ENCODE measurements at regions not wholly inside any gene's neighbourhood (a gene's known extent, or its start where the extent isn't known, plus 50 kb on each side); places are given as distances from the start of the nearest gene placed in this dataset.
"Not testable (repeated sequence)": the region's sequence is repeated elsewhere in the genome, so short reads cannot be mapped to it uniquely, and the experiment has no call there.

DNA sequence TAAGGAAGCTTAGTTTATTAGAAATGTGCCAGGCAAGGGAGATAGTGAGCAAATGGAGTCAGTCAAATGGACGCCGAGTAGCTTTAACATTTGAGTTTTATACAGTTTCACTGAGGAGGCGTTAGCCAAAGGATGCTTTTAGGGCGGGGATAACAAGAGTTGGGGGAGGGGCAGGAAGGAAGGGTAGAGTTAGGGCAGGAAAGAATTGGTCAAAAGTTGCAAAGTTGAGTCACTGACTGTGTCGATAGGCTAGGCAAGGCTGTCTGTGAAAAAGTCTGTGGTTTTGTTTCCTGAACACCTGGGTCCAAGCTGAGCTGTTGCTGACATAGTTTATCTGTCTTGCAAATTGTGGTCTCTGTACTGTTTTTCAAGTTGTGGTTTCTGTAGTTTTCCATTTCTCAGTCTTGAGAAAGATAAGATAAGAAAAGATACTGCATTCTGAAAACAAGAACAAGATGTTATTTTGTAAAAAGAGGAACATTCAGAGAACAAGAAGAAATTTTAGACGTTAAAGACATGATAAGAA lies 62.6 kb upstream of the RESF1 start:
- Histone ChIP-seq H3K9me3 (no peaks in the 10 kb centered on the region), H3K4me3 (no peak overlapping the region), H3K4me1 (peaks cover 0 to 6% (median 0%) of the 10 kb centered on the region in 4 donors), H3K27me3 (no peaks in the 10 kb centered on the region), H3K27ac (peak overlapping the region in 1 of 4 donors; percentile 78), H3K36me3 (no peaks in the 10 kb centered on the region)
- WGBS, 2 donors: 53 to 54% methylated on average over 6 of the region's 6 CpGs
- no peak for TF ChIP-seq POLR2A (IDR thresholded peaks at IDR 0.05)
- peak in 1 of 2 donors; percentile 32 for DNase-seq (ENCODE audit: low spot score in 2 of 2)

DNA sequence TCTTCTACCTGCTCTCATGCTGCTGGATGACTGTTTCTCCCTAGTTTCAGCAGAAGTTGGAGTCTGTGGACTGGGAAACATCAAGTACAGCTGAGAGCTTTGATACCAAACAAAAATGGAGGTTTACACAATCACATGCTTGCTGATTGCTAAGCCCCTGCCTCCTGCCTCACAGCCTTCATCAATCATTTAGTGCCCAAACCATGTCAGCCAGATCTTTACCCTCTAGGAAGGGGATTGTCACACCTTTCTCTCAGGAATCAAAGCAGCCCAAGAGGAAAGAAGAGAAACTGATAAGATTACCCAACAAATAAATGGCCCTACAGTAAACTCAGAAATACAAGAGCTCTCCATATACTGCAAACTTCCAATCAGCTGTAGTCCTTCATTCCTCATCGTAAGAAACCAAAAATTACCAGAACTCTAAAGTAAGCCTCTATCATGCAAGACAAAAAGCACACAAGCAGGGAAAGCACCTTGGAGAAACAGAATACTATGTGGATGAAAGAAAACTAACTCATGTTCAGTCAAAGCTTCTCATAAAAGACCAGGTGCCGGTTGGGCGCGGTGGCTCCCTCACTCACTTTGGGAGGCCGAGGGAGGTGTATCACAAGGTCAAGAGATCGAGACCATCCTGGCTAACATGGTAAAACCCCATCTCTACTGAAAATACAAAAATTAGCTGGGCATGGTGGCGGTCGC lies 63.6 kb upstream of the RESF1 start:
- no peak for DNase-seq (ENCODE audit: low spot score in 2 of 2)
- Histone ChIP-seq H3K27me3 (no peaks in the 10 kb centered on the region), H3K36me3 (no peaks in the 10 kb centered on the region), H3K27ac (peak overlapping the region in 1 of 4 donors; percentile 75), H3K4me3 (no peak overlapping the region), H3K4me1 (peaks cover 0 to 6% (median 0%) of the 10 kb centered on the region in 4 donors), H3K9me3 (no peaks in the 10 kb centered on the region)
- WGBS, 2 donors: 94 to 96% methylated on average over 8 of the region's 8 CpGs
- TF ChIP-seq POLR2A (IDR thresholded peaks at IDR 0.05) (no peak), EP300 (IDR thresholded peaks at IDR 0.05) (no peak)
- TF ChIP-seq, protein P1, sequence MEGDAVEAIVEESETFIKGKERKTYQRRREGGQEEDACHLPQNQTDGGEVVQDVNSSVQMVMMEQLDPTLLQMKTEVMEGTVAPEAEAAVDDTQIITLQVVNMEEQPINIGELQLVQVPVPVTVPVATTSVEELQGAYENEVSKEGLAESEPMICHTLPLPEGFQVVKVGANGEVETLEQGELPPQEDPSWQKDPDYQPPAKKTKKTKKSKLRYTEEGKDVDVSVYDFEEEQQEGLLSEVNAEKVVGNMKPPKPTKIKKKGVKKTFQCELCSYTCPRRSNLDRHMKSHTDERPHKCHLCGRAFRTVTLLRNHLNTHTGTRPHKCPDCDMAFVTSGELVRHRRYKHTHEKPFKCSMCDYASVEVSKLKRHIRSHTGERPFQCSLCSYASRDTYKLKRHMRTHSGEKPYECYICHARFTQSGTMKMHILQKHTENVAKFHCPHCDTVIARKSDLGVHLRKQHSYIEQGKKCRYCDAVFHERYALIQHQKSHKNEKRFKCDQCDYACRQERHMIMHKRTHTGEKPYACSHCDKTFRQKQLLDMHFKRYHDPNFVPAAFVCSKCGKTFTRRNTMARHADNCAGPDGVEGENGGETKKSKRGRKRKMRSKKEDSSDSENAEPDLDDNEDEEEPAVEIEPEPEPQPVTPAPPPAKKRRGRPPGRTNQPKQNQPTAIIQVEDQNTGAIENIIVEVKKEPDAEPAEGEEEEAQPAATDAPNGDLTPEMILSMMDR (IDR thresholded peaks at IDR 0.05): no peak

DNA sequence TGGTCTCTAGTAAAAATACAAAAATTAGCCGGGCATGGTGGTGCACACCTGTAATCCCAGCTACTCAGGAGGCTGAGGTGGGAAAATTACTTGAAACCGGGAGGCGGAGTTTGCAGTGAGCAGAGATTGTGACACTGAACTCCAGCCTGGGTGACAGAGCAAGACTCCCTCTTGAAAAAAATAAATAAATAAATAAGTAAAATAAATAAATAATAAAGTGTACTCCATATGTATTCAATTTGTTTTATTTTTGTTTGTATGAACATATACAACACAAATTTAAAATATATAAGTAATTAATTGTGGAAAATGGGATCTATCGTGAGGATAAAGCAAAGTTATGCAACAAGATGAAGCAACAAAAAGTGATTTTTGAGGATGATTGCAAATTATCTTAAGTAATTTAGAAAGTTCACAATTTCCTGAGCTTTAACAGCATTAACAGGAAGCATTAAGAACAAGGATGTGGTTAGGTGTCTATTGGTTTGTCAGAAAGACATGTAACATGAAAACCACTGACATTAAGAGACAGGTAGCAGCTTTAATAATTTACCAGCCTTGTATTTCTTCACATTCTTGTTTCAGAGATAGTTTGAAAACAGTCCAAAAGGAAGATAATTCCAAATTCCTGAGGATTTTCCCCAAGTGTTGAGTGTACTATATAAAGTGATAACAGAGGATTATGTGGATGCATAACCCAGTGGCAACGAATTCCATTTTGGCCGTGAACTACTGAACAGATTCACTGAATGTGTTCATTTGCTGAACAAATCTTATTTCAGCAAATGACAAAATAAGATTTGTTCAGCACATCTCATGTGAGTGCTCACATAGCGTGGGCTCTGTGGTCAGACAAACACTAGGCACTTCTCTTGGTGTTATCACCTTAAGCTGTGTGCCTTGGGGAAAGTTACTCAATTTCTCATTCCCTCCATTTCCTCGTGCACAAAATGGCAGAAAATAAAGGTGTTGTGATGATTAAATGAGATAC lies 68.6 kb upstream of the RESF1 start:
- 84 to 87% methylated on average over 8 of the region's 8 CpGs for WGBS, 2 donors
- H3K27me3 ChIP-seq: no peaks in the 10 kb centered on the region
- no peaks in the 10 kb centered on the region for H3K4me1 ChIP-seq
- H3K9me3 ChIP-seq: peaks cover 0 to 5% (median 0%) of the 10 kb centered on the region in 4 donors
- no peak overlapping the region for H3K4me3 ChIP-seq
- peak overlapping the region in 1 of 4 donors; percentile 65 for H3K27ac ChIP-seq
- DNase-seq (ENCODE audit: low spot score in 2 of 2): no peak
- no peaks in the 10 kb centered on the region for H3K36me3 ChIP-seq
- TF ChIP-seq POLR2A (IDR thresholded peaks at IDR 0.05) (no peak), EP300 (IDR thresholded peaks at IDR 0.05) (no peak)
- TF ChIP-seq, protein P1 (IDR thresholded peaks at IDR 0.05): no peak

DNA sequence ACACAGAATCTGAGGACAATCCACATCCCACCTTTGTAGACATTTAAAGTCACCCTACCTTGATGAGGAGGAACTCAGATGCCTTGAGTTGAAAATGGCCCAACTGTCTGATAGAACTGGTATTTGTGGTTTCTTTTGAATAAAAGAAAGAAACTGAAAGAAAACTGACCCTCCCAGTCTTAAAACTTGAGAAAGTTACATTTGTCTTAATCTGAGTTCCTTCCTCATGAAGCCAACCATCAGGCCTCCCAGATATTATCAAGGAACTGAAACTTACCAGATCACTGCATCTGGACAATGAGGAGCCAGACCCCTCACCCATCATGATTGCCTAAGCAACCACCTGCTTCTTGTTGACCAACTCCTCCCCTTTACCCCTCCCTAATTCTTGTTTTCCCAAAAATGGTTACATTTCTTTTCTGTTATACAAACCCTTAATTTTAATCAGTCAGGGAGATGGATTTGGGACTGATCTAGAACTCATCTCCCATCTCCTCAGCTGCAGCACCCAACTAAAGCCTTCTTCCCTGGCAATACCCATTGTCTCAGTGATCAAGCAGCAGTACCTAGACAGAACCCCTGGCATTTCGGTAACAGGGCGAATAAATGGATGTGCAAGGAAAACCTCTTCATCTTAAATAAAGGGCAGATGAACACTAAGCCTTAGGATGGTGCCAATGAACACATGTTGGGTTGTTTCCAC lies 72.0 kb upstream of the RESF1 start:
- Histone ChIP-seq H3K36me3 (no peaks in the 10 kb centered on the region), H3K4me1 (no peaks in the 10 kb centered on the region), H3K27ac (no peak overlapping the region), H3K9me3 (peaks cover 0 to 18% (median 0%) of the 10 kb centered on the region in 4 donors), H3K27me3 (no peaks in the 10 kb centered on the region), H3K4me3 (peak overlapping the region in 2 of 4 donors; percentile 4 to 20)
- 50 to 92% methylated on average over 2 of the region's 2 CpGs for WGBS, 2 donors
- TF ChIP-seq POLR2A (IDR thresholded peaks at IDR 0.05) (no peak), EP300 (IDR thresholded peaks at IDR 0.05) (peak in 1 of 2 donors; percentile 56)
- peak in 1 of 2 donors; percentile 19 for DNase-seq (ENCODE audit: low spot score in 2 of 2)

DNA sequence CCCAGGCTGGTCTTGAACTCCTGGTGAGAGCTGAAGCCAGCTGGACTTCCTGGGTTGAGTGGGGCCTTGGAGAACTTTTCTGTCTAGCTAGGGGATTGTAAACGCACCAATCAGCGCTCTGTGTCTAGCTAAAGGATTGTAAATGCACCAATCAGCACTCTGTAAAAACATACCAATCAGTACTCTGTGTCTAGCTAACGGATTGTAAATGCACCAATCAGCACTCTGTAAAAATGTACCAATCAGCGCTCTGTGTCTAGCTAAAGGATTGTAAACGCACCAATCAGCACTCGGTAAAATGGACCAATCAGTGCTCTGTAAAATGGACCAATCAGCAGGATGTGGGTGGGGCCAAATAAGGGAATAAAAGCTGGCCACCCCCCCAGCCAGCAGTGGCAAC lies 76.5 kb upstream of the RESF1 start:
- H3K9me3 ChIP-seq: peaks cover 0 to 17% (median 0%) of the 10 kb centered on the region in 4 donors
- not testable (repeated sequence) for H3K27me3 ChIP-seq; H3K27ac ChIP-seq; DNase-seq (ENCODE audit: low spot score in 2 of 2); H3K4me3 ChIP-seq; H3K36me3 ChIP-seq; H3K4me1 ChIP-seq
- 83 to 97% methylated on average over 6 of the region's 6 CpGs for WGBS, 2 donors

DNA sequence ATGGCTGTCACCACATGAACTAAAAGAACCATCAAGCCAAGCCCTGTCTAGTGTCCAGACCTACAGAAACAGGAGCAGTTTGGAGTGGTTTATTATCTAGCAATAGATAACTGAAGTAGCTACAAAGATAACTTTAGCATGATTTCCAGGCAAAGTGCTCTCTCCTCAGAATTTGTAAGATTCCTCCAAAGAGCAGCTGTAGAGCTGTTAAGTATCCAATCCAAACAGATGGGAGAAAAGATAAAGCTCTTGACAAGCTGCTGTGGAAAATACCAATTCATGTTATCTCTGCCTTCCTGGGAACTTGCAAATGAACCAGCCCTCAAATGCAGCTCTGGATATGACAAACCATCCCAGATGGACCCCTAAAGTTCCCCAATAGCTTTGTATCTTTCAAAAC lies 78.9 kb upstream of the RESF1 start:
- Histone ChIP-seq H3K4me1 (no peaks in the 10 kb centered on the region), H3K27me3 (no peaks in the 10 kb centered on the region), H3K4me3 (no peak overlapping the region), H3K9me3 (peaks cover 0 to 14% (median 0%) of the 10 kb centered on the region in 4 donors), H3K27ac (no peak overlapping the region), H3K36me3 (no peaks in the 10 kb centered on the region)
- TF ChIP-seq, protein P1 (IDR thresholded peaks at IDR 0.05): no peak
- no peak for TF ChIP-seq POLR2A (IDR thresholded peaks at IDR 0.05)
- no peak for TF ChIP-seq EP300 (IDR thresholded peaks at IDR 0.05)
- DNase-seq (ENCODE audit: low spot score in 2 of 2): no peak

All from tibial nerve (tissue), 4 donors.